VCaP (cell line): ENCODE measurements at regions not wholly inside any gene's neighbourhood (a gene's known extent, or its start where the extent isn't known, plus 50 kb on each side); places are given as distances from the start of the nearest gene placed in this dataset.
A peak's percentile ranks its signal among the peaks of the same experiment; 100 is the strongest.

ENCODE experiments used
- H3K27ac ChIP-seq: fragments of 450-650 bp; 2 replicates; pipeline ENCODE4 v1.5.1; 2017
- TF ChIP-seq, protein P1 (sequence below): fragments of 450-650 bp; conservative IDR thresholded peaks from 2 replicates; pipeline ENCODE4 v1.5.1; 2017; ENCODE audit warnings: mild to moderate bottlenecking, moderate library complexity

DNA sequence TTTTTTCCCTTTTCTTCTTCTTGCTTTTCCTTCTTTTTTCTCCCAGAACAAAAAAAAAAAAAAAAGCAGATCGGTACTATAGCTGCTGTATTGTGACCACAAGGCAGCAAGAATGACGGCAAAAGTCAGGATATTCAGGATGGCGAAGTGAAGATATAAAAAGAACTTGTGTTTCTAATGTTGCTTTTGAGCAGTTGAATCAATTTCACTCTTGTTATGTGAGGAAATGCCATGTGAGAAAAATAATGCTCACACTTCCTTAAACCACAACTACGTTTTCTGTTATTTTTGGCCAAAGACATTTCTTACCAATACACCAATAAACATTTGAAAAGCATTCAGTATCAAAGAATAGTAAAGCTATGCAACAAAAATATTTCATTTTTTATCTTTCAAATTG is 510.5 kb downstream of the HACE1 start:
- TF ChIP-seq, protein P1, sequence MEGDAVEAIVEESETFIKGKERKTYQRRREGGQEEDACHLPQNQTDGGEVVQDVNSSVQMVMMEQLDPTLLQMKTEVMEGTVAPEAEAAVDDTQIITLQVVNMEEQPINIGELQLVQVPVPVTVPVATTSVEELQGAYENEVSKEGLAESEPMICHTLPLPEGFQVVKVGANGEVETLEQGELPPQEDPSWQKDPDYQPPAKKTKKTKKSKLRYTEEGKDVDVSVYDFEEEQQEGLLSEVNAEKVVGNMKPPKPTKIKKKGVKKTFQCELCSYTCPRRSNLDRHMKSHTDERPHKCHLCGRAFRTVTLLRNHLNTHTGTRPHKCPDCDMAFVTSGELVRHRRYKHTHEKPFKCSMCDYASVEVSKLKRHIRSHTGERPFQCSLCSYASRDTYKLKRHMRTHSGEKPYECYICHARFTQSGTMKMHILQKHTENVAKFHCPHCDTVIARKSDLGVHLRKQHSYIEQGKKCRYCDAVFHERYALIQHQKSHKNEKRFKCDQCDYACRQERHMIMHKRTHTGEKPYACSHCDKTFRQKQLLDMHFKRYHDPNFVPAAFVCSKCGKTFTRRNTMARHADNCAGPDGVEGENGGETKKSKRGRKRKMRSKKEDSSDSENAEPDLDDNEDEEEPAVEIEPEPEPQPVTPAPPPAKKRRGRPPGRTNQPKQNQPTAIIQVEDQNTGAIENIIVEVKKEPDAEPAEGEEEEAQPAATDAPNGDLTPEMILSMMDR = no peak
- H3K27ac ChIP-seq = no peak overlapping the region

DNA sequence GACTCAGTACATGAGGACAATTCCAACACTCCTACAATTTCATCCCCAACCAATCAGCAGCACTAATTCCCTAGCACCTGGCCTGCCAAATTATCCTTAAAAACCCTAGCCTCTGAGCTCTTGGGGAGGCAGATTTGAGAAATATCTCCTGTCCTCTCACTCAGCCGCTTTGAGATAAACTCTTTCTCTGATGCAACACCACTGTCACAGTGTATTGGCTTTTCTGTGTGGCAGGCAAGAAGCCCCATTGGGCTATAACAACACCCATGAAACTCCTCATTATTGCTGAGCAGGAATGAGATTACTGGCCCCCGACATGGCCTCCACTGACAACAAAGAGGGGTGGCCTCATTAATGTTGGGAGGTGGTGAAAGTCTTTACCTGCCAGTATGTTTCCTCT is 515.5 kb downstream of the HACE1 start:
- no peak overlapping the region for H3K27ac ChIP-seq
- TF ChIP-seq, protein P1 = no peak

DNA sequence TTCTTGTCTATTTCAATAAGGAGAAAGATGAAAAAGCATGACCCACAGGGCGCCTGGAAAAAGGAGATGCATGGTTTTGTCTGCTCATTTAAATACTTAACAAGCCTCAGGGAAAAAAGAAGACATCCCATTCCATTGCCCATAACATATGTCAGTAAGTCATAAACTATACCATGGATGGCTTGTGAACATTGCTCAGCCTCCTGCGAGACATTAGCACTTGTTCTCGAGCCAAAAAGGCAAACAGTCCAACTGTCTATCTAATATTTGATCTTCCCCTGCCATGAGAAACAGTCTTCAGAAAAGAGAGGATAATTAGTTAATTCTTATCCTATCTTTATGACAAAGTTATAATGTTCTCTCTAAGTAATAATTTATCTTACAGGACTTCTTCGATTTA is 527.4 kb downstream of the HACE1 start:
- H3K27ac ChIP-seq = no peak overlapping the region
- TF ChIP-seq, protein P1 = no peak

DNA sequence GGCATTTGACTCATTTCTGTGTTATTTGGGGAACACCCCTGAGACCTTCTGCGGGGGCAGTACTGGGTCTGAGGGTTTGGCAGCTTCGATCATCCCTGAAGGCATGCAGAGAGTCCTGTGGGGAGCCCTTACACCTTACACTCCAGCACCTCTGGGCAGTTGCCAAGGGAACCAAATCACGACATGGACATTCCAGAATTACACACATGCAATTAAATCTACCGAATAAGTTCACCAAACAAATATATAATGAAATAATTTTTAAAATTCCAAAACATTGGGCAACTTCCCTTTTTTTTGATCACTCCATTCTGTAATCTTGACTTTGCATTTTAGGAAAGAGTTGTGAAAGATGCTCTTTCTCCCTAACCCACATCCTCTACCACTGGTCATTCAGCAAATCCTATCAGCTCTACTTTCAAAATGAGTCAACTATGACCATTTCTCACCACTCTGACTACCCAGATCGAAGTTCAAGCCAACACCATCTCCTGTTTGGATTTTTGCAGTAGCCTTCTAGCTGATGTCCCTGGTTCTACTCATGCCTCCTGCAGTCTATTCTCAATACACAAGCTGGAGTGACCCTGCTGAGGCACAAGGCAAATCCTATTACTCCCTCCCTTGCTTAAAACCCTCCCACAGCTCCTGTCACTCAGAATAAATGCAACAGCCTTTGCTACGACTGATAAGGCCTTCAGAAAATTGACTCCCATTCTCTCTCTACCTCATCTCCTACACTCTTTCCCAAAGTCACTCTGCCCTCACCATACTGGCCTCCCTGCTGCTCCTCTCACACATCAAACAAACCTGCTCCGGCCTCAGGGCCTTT is 533.3 kb downstream of the HACE1 start:
- no peak overlapping the region for H3K27ac ChIP-seq
- TF ChIP-seq, protein P1 = no peak

DNA sequence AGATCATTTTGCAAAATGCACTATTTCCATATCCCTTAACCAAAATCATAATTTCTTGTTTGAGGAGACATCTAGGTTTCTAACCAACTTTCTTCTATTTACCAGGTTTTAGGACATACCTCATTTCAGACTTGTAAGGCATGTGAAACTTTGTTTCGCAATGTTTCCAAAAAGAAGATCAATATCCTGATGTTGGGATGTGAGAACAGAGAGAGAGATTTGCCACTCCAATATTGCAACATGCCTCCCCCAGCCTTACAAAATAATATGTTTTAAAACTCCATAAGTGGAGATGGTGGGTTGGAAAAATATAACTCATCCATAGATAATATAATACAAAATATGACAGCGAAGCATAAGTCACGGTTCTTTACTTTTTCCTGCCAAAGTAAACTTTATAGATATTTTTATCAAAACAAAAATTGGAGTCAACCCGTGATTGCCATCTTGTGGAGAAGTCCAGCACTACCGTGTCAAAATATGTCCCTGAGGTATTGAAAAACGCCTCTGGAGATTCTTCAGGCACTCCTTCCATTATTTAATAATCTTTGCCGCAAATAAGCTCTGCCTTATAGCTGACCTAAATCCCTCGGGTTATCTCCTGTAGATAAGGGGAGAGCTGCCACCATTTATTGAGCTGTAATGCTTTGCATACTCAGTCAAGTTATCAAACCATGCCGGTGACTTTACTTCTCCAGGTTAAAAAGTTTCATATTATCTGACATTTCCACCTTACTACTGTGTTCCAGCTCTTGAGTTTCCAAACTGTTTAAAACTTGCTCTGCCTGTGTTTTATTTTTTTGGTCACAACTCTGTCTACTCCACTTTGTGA is 534.2 kb downstream of the HACE1 start:
- TF ChIP-seq, protein P1 = peak; percentile 90
- no peak overlapping the region for H3K27ac ChIP-seq

DNA sequence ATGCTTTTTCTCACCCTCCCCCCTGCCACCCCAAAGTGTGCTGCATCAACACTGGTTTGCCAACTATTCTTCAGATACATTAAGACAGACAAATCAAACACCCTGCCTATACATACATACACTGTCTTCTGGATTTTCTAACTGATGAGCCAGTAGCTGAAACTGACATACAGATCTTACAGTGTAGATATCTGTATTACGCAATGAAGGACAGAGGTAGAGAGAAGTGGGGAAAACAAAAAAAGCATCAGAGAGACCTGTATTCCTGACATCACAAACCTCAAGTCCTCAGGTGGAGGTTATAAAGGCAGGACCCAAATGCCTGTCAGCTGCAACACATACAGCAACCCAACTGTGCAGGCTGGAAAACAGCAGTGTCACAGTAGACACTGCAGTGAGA is 535.4 kb downstream of the HACE1 start:
- no peak overlapping the region for H3K27ac ChIP-seq
- TF ChIP-seq, protein P1 = no peak

DNA sequence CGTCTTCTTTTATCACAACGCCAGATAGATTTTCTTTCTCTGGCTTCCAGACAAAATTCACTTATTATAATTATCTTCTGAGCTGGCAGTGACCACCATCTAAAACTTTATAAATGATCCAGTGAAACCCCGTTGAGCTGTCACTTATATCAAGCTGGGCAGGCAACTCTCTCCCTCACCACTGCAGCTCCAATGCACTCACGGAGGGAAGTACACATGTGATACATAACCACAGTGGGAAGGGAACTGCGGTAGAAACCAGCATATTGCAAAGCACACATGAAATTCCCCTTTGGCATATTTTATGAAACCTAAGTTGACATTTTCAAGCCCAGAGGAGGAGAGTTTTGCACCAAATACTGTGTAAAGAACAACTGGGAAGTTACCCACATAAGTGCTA is 536.9 kb downstream of the HACE1 start:
- no peak overlapping the region for H3K27ac ChIP-seq
- TF ChIP-seq, protein P1 = no peak
